VCaP (cell line): ENCODE measurements at regions not wholly inside any gene's neighbourhood (a gene's known extent, or its start where the extent isn't known, plus 50 kb on each side); places are given as distances from the start of the nearest gene placed in this dataset.
A peak's percentile ranks its signal among the peaks of the same experiment; 100 is the strongest.

Source experiments
- H3K27ac ChIP-seq: fragments of 450-650 bp; 2 replicates; pipeline ENCODE4 v1.5.1; 2017
- TF ChIP-seq, protein P1 (sequence below): fragments of 450-650 bp; conservative IDR thresholded peaks from 2 replicates; pipeline ENCODE4 v1.5.1; 2017; ENCODE audit warnings: mild to moderate bottlenecking, moderate library complexity

DNA sequence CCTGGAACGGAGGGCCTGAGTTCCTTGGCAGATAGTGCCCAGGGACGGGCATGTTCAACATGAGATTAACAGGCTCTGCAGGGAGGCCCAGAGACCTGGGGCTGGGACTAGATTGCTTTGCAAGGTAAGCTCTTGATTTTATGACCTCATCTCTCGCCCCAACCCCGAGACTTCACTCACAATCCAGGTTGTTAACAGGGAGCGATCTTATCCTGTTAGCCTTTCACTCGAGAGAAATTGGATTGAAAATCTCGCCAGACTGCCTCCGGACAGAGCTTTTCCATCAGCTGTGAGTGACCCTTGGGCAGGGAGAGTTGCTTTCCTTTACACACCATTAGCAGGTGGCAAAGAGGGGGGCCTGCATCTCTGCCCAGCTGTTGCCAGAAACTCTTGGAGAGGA lies 521.7 kb upstream of the EEF2KMT start:
- TF ChIP-seq, protein P1, sequence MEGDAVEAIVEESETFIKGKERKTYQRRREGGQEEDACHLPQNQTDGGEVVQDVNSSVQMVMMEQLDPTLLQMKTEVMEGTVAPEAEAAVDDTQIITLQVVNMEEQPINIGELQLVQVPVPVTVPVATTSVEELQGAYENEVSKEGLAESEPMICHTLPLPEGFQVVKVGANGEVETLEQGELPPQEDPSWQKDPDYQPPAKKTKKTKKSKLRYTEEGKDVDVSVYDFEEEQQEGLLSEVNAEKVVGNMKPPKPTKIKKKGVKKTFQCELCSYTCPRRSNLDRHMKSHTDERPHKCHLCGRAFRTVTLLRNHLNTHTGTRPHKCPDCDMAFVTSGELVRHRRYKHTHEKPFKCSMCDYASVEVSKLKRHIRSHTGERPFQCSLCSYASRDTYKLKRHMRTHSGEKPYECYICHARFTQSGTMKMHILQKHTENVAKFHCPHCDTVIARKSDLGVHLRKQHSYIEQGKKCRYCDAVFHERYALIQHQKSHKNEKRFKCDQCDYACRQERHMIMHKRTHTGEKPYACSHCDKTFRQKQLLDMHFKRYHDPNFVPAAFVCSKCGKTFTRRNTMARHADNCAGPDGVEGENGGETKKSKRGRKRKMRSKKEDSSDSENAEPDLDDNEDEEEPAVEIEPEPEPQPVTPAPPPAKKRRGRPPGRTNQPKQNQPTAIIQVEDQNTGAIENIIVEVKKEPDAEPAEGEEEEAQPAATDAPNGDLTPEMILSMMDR, result no peak
- H3K27ac ChIP-seq, result no peak overlapping the region

DNA sequence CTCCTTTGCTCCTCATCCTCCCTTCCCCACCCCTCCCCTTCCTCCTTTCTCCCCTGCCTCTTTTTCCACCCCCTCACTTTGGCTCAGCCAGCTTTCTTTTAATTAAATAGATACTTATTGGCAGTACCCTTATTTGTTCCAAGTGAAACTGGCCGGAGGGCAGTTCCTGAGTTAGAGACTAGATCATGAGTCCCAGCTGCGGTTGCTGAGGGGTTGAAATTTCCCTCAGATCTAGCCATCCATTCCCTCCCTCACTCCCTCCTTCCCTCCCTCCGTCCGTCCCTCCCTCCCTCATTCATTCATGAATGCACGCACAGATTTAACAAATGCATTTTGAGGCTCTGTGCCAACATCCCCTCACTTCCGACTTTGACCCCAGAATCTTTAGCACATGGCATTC lies 519.2 kb upstream of the EEF2KMT start:
- H3K27ac ChIP-seq, result no peak overlapping the region
- TF ChIP-seq, protein P1, result no peak

DNA sequence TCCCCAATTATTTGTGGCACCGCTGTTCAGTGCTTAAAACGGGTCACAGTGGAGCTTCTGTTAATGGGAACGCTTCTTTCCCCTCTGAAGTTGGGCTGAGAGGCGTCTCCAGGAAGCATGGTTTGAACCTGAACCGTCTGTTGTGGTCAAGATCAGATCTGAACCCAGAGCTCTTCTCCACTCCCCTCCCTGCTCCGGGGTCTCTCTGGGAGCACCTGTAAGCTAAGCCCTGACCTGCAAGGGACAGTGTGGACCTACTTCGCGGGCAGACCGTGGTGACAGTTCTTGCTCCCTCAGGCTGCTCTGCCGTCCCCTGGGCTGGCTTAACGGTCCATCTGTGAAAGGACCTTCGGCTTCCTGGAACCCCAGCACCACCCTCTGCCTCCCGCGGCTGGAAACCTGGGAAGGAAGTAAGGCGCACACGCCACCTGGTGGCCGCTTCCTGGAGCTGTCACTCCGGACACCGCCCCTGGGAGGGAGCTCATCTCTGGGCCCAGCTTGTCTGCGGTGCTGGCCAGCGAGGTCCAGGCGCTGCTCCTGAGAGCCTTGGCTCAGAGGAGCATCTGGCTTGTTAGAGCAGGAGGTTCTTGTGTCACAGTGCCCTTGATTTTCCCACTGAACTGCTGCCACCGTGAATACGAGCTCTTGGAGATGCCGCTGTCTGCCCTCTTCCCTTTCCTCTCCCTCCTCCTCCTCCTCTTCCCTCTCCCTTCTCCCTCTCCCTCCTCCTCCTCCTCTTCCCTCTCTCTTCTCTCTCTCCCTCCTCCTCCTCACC lies 518.5 kb upstream of the EEF2KMT start:
- TF ChIP-seq, protein P1, result peak; percentile 68
- no peak overlapping the region for H3K27ac ChIP-seq

DNA sequence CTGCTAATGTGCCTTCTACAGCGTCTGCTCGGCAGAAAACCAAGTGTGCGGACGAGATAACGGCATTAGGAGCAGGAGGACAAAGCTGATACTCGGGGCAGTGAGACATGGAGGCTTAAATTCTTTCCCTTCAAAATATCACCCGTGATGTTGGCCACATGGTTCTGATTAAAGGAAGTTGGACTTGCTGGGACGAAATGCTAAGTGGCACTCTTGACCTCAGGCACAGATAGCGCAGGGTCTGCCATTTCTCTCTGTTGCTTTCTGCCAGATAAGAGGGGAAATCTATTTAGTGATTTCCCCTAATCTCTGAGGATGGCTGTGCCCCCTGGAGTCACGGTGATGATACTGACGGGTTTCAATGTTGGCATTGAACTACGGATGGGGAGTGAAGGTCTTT lies 509.6 kb upstream of the EEF2KMT start:
- TF ChIP-seq, protein P1, result no peak
- no peak overlapping the region for H3K27ac ChIP-seq

DNA sequence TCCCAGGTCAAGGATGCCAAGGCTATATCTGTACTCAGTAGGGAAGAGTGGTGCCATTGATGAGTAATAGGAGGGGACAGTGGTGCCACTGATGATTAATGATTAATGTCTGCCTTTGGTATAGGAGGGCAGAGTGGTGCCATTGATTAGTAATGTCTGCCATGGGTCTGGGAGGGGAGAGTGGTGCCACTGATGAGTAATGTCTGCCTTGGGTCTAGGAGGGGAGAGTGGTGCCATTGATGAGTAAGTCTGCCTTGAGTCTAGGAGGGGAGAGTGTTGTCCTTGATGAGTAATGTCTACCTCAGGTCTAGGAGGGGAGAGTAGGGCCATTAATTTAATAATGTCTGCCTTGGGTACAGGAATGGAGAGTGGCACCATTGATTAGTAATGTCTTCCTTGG lies 507.8 kb upstream of the EEF2KMT start:
- no peak overlapping the region for H3K27ac ChIP-seq
- TF ChIP-seq, protein P1, result no peak

DNA sequence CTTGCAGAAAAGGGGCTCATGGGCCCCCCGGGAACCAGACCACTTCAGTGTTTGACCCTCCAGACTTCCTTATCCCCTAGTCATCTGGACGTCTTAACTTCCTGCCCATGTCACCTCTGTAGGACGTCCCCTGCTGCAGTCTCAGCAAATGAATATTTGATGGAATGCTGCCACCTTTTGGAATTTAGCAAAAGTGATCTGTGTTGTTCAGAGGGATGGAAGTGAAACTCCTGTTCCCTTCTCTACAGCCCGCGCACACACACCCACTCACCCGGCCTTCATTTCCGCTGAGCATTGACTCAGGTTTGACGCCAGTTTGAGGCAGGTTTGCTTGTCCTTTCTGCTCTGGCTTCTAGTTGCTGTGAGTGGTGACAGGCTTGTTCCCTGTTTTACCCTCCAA lies 507.2 kb upstream of the EEF2KMT start:
- TF ChIP-seq, protein P1, result peak; percentile 55
- no peak overlapping the region for H3K27ac ChIP-seq

DNA sequence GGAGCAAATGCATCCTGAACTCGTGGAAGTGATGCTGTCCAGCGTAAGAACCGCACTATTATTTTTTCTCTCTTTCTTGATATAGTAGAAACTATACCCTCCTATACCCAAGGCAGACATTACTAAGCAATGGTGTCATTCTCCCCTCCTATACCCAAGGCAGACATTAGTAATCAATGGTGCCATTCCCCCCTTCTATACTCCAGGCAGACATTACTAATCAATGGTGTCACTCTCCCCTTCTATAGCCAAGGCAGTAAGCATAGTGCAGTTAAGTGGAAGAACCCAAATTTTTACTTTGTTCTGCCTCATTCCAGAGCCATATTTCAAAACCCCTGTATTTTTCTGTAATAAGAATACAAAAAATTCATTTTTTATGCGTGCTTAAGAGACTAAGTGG lies 506.2 kb upstream of the EEF2KMT start:
- TF ChIP-seq, protein P1, result no peak
- H3K27ac ChIP-seq, result no peak overlapping the region
